Astrocyte (in vitro differentiated cells and primary cell): ENCODE measurements at regions not wholly inside any gene's neighbourhood (a gene's known extent, or its start where the extent isn't known, plus 50 kb on each side); places are given as distances from the start of the nearest gene placed in this dataset.

ENCODE experiments used
- DNase-seq: peaks from one replicate; pipeline ENCODE4 v3.0.0-alpha.2; 2010; ENCODE audit warnings: low read depth
- FAIRE-seq: peaks from 2 replicates; lab custom pipeline; 2011; peaks lifted over from hg19 to GRCh38; lab: Jason Lieb, UNC
- H2AFZ ChIP-seq: 2 replicates; pipeline ENCODE4 v1.6.0; 2012; ENCODE audit warnings: low read depth, low read length, inconsistent platforms
- H3K27ac ChIP-seq: 2 replicates; pipeline ENCODE4 v1.5.1; 2011; ENCODE audit warnings: low read depth, low read length, inconsistent platforms
- H3K27me3 ChIP-seq: 2 replicates; pipeline ENCODE4 v1.6.0; 2011; ENCODE audit warnings: low read length, inconsistent platforms; ENCODE audit not compliant: insufficient read depth
- H3K36me3 ChIP-seq: 2 replicates; pipeline ENCODE4 v1.5.1; 2011; ENCODE audit warnings: low read length, inconsistent platforms; ENCODE audit not compliant: insufficient read depth
- H3K4me1 ChIP-seq: 2 replicates; pipeline ENCODE4 v1.5.1; 2011; ENCODE audit warnings: low read length, inconsistent platforms; ENCODE audit not compliant: insufficient read depth
- H3K4me2 ChIP-seq: 2 replicates; pipeline ENCODE4 v1.6.0; 2012; ENCODE audit warnings: low read length, inconsistent platforms
- H3K4me3 ChIP-seq: 2 replicates; pipeline ENCODE4 v1.5.1; 2011; ENCODE audit warnings: low read depth, mild to moderate bottlenecking, low read length, inconsistent platforms; ENCODE audit not compliant: insufficient read depth
- H3K79me2 ChIP-seq: 2 replicates; pipeline ENCODE4 v1.6.0; 2012; ENCODE audit warnings: mild to moderate bottlenecking, low read length, inconsistent platforms; ENCODE audit not compliant: insufficient read depth
- H3K9ac ChIP-seq: 2 replicates; pipeline ENCODE4 v1.6.0; 2012; ENCODE audit warnings: mild to moderate bottlenecking, low read length, inconsistent platforms
- H3K9me3 ChIP-seq: 2 replicates; pipeline ENCODE4 v1.5.1; 2012; ENCODE audit warnings: low read depth, mild to moderate bottlenecking, low read length, inconsistent platforms; ENCODE audit not compliant: insufficient read depth
- H4K20me1 ChIP-seq: 2 replicates; pipeline ENCODE4 v1.6.0; 2012; ENCODE audit warnings: low read length, inconsistent platforms; ENCODE audit not compliant: insufficient read depth
- H3K27ac Mint-ChIP-seq: one replicate; pipeline ENCODE4 v1.8.0; 2021; ENCODE audit warnings: mild to moderate bottlenecking, mixed read lengths; ENCODE audit not compliant: unreplicated experiment
- H3K27me3 Mint-ChIP-seq: one replicate; pipeline ENCODE4 v1.8.0; 2021; ENCODE audit warnings: low read depth, mixed read lengths; ENCODE audit not compliant: unreplicated experiment
- H3K36me3 Mint-ChIP-seq: one replicate; pipeline ENCODE4 v1.8.0; 2021; ENCODE audit warnings: low read depth, mixed read lengths; ENCODE audit not compliant: unreplicated experiment
- H3K4me1 Mint-ChIP-seq: one replicate; pipeline ENCODE4 v1.8.0; 2021; ENCODE audit warnings: low read depth, mixed read lengths; ENCODE audit not compliant: unreplicated experiment
- H3K4me3 Mint-ChIP-seq: one replicate; pipeline ENCODE4 v1.8.0; 2021; ENCODE audit warnings: mild to moderate bottlenecking, moderate library complexity, mixed read lengths; ENCODE audit not compliant: unreplicated experiment
- H3K9me3 Mint-ChIP-seq: one replicate; pipeline ENCODE4 v1.8.0; 2021; ENCODE audit warnings: mild to moderate bottlenecking, mixed read lengths; ENCODE audit not compliant: unreplicated experiment
- CTCF ChIP-seq: IDR thresholded peaks from 2 replicates; pipeline ENCODE4 v1.5.1; 2011; ENCODE audit warnings: low read depth, mild to moderate bottlenecking, inconsistent platforms, low read length, moderate library complexity; ENCODE audit not compliant: insufficient read depth
- EZH2 ChIP-seq: IDR thresholded peaks from 2 replicates; pipeline ENCODE4 v1.6.1; 2012; ENCODE audit warnings: mild to moderate bottlenecking, low read length, inconsistent platforms; ENCODE audit not compliant: insufficient read depth

GRCh38 chr17:45718791-45719190 is 65.3 kb upstream of the CRHR1 start:
- Histone ChIP-seq H3K4me1 (peaks cover 4% of the 10 kb centered on the region), H3K4me3 (no peak overlapping the region), H3K36me3 (no peaks in the 10 kb centered on the region), H2AFZ (no peak overlapping the region), H3K4me2 (no peak overlapping the region), H3K9me3 (no peaks in the 10 kb centered on the region), H3K27me3 (peaks cover 15% of the 10 kb centered on the region), H3K27ac (no peak overlapping the region), H4K20me1 (no peaks in the 10 kb centered on the region), H3K79me2 (no peaks in the 10 kb centered on the region), H3K9ac (no peak overlapping the region)
- H3K4me1 Mint-ChIP-seq, result peaks cover 17% of the 10 kb centered on the region
- no peak overlapping the region for H3K4me3 Mint-ChIP-seq
- no peak for TF ChIP-seq CTCF
- no peak for TF ChIP-seq EZH2
- FAIRE-seq (no peak), DNase-seq (no peak)
- H3K27ac Mint-ChIP-seq, result no peak overlapping the region
- no peaks in the 10 kb centered on the region for H3K36me3 Mint-ChIP-seq
- H3K27me3 Mint-ChIP-seq, result peaks cover 34% of the 10 kb centered on the region
- H3K9me3 Mint-ChIP-seq, result no peaks in the 10 kb centered on the region

GRCh38 chr17:45719335-45720071 is 64.6 kb upstream of the CRHR1 start:
- DNase-seq (peak; percentile 83), FAIRE-seq (peak; percentile 17)
- H3K36me3 Mint-ChIP-seq, result no peaks in the 10 kb centered on the region
- Histone ChIP-seq H3K9ac (no peak overlapping the region), H3K4me2 (peak overlapping the region; percentile 12), H3K79me2 (no peaks in the 10 kb centered on the region), H3K4me1 (peaks cover 4% of the 10 kb centered on the region), H4K20me1 (no peaks in the 10 kb centered on the region), H3K9me3 (no peaks in the 10 kb centered on the region), H3K27ac (no peak overlapping the region), H3K36me3 (no peaks in the 10 kb centered on the region), H2AFZ (no peak overlapping the region), H3K4me3 (no peak overlapping the region), H3K27me3 (peaks cover 15% of the 10 kb centered on the region)
- peak overlapping the region; percentile 79 for H3K27ac Mint-ChIP-seq
- no peak overlapping the region for H3K4me3 Mint-ChIP-seq
- peaks cover 18% of the 10 kb centered on the region for H3K4me1 Mint-ChIP-seq
- TF ChIP-seq EZH2 (no peak), CTCF (peak; percentile 64)
- H3K27me3 Mint-ChIP-seq, result peaks cover 32% of the 10 kb centered on the region
- H3K9me3 Mint-ChIP-seq, result no peaks in the 10 kb centered on the region

- FAIRE-seq (no peak), DNase-seq (no peak)
- TF ChIP-seq CTCF (no peak), EZH2 (no peak)
- Histone ChIP-seq H3K4me1 (peaks cover 4% of the 10 kb centered on the region), H3K27me3 (peaks cover 17% of the 10 kb centered on the region), H3K27ac (no peak overlapping the region), H2AFZ (no peak overlapping the region), H3K79me2 (no peaks in the 10 kb centered on the region), H4K20me1 (no peaks in the 10 kb centered on the region), H3K4me2 (no peak overlapping the region), H3K9ac (no peak overlapping the region), H3K9me3 (no peaks in the 10 kb centered on the region), H3K36me3 (no peaks in the 10 kb centered on the region), H3K4me3 (no peak overlapping the region)
- no peaks in the 10 kb centered on the region for H3K36me3 Mint-ChIP-seq
- H3K4me3 Mint-ChIP-seq, result no peak overlapping the region
- H3K4me1 Mint-ChIP-seq, result peaks cover 18% of the 10 kb centered on the region
- H3K27me3 Mint-ChIP-seq, result peaks cover 32% of the 10 kb centered on the region
- no peaks in the 10 kb centered on the region for H3K9me3 Mint-ChIP-seq
- no peak overlapping the region for H3K27ac Mint-ChIP-seq
Measured at GRCh38 chr17:45720386-45720785, 63.7 kb upstream of the CRHR1 start.
